SK-N-MC (cell line): ENCODE measurements at regions not wholly inside any gene's neighbourhood (a gene's known extent, or its start where the extent isn't known, plus 50 kb on each side); places are given as distances from the start of the nearest gene placed in this dataset.

Source experiments
- EZH2 ChIP-seq: fragments of 200-600 bp; sonication (generic); IDR thresholded peaks from one replicate; pipeline ENCODE4 v1.6.1; 2017; ENCODE audit warnings: antibody characterized with exemption
- FOXP2 ChIP-seq: optimal IDR thresholded peaks from 2 replicates; pipeline ENCODE3; 2011; ENCODE audit warnings: mild to moderate bottlenecking, moderate library complexity; ENCODE audit not compliant: insufficient read depth; ENCODE audit errors: extremely low read length, control extremely low read depth
- POLR2AphosphoS5 ChIP-seq: IDR thresholded peaks from 2 replicates; pipeline ENCODE4 v1.6.1; 2012; ENCODE audit warnings: mild to moderate bottlenecking, low read depth, low read length, borderline replicate concordance

GRCh38 chr7:153921408-153921807, 130.8 kb upstream of the DPP6 start:
- TF ChIP-seq POLR2AphosphoS5 (no peak), EZH2 (no peak), FOXP2 (no peak)
